ENCODE measurements at regions not wholly inside any gene's neighbourhood (a gene's known extent, or its start where the extent isn't known, plus 50 kb on each side); places are given as distances from the start of the nearest gene placed in this dataset.
"Not testable (repeated sequence)": the region's sequence is repeated elsewhere in the genome, so short reads cannot be mapped to it uniquely, and the experiment has no call there.

DNA sequence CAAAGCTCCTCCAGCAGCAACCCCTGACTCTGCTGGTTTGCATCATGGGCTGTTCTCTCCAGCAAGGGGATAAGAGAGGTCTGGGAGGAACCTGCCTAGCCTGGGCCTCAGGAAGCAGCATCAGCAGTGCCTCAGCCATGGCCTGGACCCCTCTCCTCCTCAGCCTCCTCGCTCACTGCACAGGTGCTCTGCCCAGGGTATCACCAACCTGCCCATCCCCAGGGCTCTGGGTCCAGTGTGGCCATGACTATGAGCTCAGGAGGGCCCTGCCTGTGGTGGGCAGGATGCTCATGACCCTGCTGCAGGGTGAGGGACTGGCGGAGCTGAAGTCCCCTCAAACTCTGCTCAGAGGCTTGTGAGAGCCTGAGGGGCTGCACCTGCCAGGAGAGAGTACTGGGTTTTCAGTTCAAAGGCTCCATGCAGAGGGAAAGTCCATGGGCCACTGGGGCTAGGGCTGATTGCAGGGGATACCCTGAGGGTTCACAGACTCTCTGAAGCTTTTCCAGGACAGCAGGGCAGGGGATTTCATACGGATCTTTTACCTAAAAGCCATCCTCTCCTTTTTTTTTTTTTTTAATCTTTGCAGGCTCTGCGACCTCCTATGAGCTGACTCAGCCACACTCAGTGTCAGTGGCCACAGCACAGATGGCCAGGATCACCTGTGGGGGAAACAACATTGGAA, 115.8 kb upstream of the IGLL5 start:
- DNase-seq (ENCODE audit: low spot score): no peak
- no peak overlapping the region for H3K27ac Mint-ChIP-seq (ENCODE audit: unreplicated experiment)
- H3K36me3 Mint-ChIP-seq (ENCODE audit: low read depth): no peaks in the 10 kb centered on the region
- H3K27me3 Mint-ChIP-seq (ENCODE audit: low read depth): peaks cover 60% of the 10 kb centered on the region
- no peak for TF ChIP-seq CTCF (IDR thresholded peaks at IDR 0.05)
- H3K4me3 Mint-ChIP-seq (ENCODE audit: unreplicated experiment): no peak overlapping the region
- no peaks in the 10 kb centered on the region for H3K9me3 Mint-ChIP-seq (ENCODE audit: low read depth)
- H3K4me1 Mint-ChIP-seq (ENCODE audit: low read depth): no peaks in the 10 kb centered on the region

DNA sequence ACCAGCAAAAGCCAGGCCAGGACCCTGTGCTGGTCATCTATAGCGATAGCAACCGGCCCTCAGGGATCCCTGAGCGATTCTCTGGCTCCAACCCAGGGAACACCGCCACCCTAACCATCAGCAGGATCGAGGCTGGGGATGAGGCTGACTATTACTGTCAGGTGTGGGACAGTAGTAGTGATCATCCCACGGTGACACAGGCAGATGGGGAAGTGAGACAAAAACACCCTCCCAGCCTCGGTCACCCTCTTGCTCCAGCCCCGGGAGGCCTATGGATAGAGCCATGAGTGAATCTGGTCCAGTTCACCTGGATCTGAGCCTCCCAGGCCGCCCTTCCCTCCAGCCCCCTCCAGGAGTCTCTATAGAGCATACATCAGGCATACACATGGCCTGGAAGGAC, 115.2 kb upstream of the IGLL5 start:
- H3K27me3 Mint-ChIP-seq (ENCODE audit: low read depth): peaks cover 58% of the 10 kb centered on the region
- H3K4me3 Mint-ChIP-seq (ENCODE audit: unreplicated experiment): no peak overlapping the region
- no peak overlapping the region for H3K27ac Mint-ChIP-seq (ENCODE audit: unreplicated experiment)
- no peak for TF ChIP-seq CTCF (IDR thresholded peaks at IDR 0.05)
- no peaks in the 10 kb centered on the region for H3K36me3 Mint-ChIP-seq (ENCODE audit: low read depth)
- H3K4me1 Mint-ChIP-seq (ENCODE audit: low read depth): no peaks in the 10 kb centered on the region
- no peaks in the 10 kb centered on the region for H3K9me3 Mint-ChIP-seq (ENCODE audit: low read depth)
- DNase-seq (ENCODE audit: low spot score): no peak

GRCh38 chr22:22772883-22773282, 114.7 kb upstream of the IGLL5 start:
- no peak overlapping the region for H3K27ac Mint-ChIP-seq (ENCODE audit: unreplicated experiment)
- H3K4me1 Mint-ChIP-seq (ENCODE audit: low read depth): no peaks in the 10 kb centered on the region
- H3K4me3 Mint-ChIP-seq (ENCODE audit: unreplicated experiment): no peak overlapping the region

GRCh38 chr22:22773427-22773826, 114.2 kb upstream of the IGLL5 start:
- no peaks in the 10 kb centered on the region for H3K4me1 Mint-ChIP-seq (ENCODE audit: low read depth)

More at GRCh38 chr22:22772883-22773282, 114.7 kb upstream of the IGLL5 start:
- peaks cover 59% of the 10 kb centered on the region for H3K27me3 Mint-ChIP-seq (ENCODE audit: low read depth)
- no peak for TF ChIP-seq CTCF (IDR thresholded peaks at IDR 0.05)
- DNase-seq (ENCODE audit: low spot score): no peak
- no peaks in the 10 kb centered on the region for H3K36me3 Mint-ChIP-seq (ENCODE audit: low read depth)
- H3K9me3 Mint-ChIP-seq (ENCODE audit: low read depth): no peaks in the 10 kb centered on the region

GRCh38 chr22:22773979-22774604, 113.5 kb upstream of the IGLL5 start:
- DNase-seq (ENCODE audit: low spot score): no peak
- Mint-ChIP-seq H3K27me3 (ENCODE audit: low read depth) (peaks cover 49% of the 10 kb centered on the region), H3K4me1 (ENCODE audit: low read depth) (no peaks in the 10 kb centered on the region), H3K27ac (ENCODE audit: unreplicated experiment) (no peak overlapping the region), H3K36me3 (ENCODE audit: low read depth) (no peaks in the 10 kb centered on the region), H3K9me3 (ENCODE audit: low read depth) (no peaks in the 10 kb centered on the region), H3K4me3 (ENCODE audit: unreplicated experiment) (no peak overlapping the region)
- no peak for TF ChIP-seq CTCF (IDR thresholded peaks at IDR 0.05)

More at GRCh38 chr22:22773427-22773826, 114.2 kb upstream of the IGLL5 start:
- no peak for TF ChIP-seq CTCF (IDR thresholded peaks at IDR 0.05)
- Mint-ChIP-seq H3K4me3 (ENCODE audit: unreplicated experiment) (no peak overlapping the region), H3K27ac (ENCODE audit: unreplicated experiment) (no peak overlapping the region), H3K9me3 (ENCODE audit: low read depth) (no peaks in the 10 kb centered on the region), H3K27me3 (ENCODE audit: low read depth) (peaks cover 55% of the 10 kb centered on the region), H3K36me3 (ENCODE audit: low read depth) (no peaks in the 10 kb centered on the region)
- no peak for DNase-seq (ENCODE audit: low spot score)

DNA sequence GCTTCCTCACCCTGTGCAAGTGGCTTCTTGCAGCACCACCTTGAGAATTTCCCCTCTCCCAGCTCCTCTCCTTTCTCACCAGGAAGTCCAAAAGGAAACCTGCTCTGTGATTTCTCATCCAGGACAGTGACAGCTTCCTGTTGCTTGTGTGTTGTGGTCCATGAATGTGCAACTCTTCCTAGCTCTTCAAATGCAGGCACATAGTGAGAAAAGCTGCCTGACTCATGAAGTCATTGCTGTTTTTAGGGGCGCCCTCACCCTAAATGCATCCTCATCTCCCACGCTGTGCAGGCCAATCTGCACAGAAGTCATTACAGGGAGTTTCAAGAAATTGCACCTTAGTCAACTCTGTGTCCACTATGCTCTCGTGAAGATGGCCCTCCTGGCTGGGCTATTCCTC, 112.9 kb upstream of the IGLL5 start:
- H3K27me3 Mint-ChIP-seq (ENCODE audit: low read depth): peaks cover 42% of the 10 kb centered on the region
- H3K4me1 Mint-ChIP-seq (ENCODE audit: low read depth); DNase-seq (ENCODE audit: low spot score); H3K27ac Mint-ChIP-seq (ENCODE audit: unreplicated experiment); H3K4me3 Mint-ChIP-seq (ENCODE audit: unreplicated experiment); H3K36me3 Mint-ChIP-seq (ENCODE audit: low read depth); H3K9me3 Mint-ChIP-seq (ENCODE audit: low read depth): not testable (repeated sequence)
